Neural crest cell (in vitro differentiated cells): ENCODE measurements at regions not wholly inside any gene's neighbourhood (a gene's known extent, or its start where the extent isn't known, plus 50 kb on each side); places are given as distances from the start of the nearest gene placed in this dataset.

ENCODE experiments used
- DNase-seq: peaks from one replicate; pipeline ENCODE4 v3.0.0; 2021; ENCODE audit warnings: low read depth, mixed read lengths, low spot score
- H3K27ac Mint-ChIP-seq: one replicate; pipeline ENCODE4 v1.8.0; 2021; ENCODE audit warnings: mild to moderate bottlenecking, mixed read lengths; ENCODE audit not compliant: unreplicated experiment
- H3K27me3 Mint-ChIP-seq: 2 replicates; pipeline ENCODE4 v1.8.0; 2021; ENCODE audit warnings: low read depth, mild to moderate bottlenecking, mixed read lengths
- H3K36me3 Mint-ChIP-seq: 2 replicates; pipeline ENCODE4 v1.8.0; 2021; ENCODE audit warnings: low read depth, mild to moderate bottlenecking, mixed read lengths
- H3K4me1 Mint-ChIP-seq: 2 replicates; pipeline ENCODE4 v1.8.0; 2021; ENCODE audit warnings: mixed read lengths
- H3K4me3 Mint-ChIP-seq: one replicate; pipeline ENCODE4 v1.8.0; 2021; ENCODE audit warnings: mild to moderate bottlenecking, mixed read lengths
- H3K9me3 Mint-ChIP-seq: 2 replicates; pipeline ENCODE4 v1.8.0; 2021; ENCODE audit warnings: mixed read lengths
- CTCF ChIP-seq: fragments of 200-600 bp; sonication (generic); conservative IDR thresholded peaks from 2 replicates; pipeline ENCODE4 v1.5.0; 2021; ENCODE audit warnings: antibody characterized with exemption, mild to moderate bottlenecking

GRCh38 chr5:159610966-159611579, 280.8 kb upstream of the IL12B start:
- H3K27ac Mint-ChIP-seq: no peak overlapping the region
- DNase-seq: no peak
- no peaks in the 10 kb centered on the region for H3K4me1 Mint-ChIP-seq

GRCh38 chr5:159616952-159617351, 286.7 kb upstream of the IL12B start:
- Mint-ChIP-seq H3K9me3 (peaks cover under 1% of the 10 kb centered on the region), H3K4me3 (no peak overlapping the region), H3K27me3 (no peaks in the 10 kb centered on the region), H3K36me3 (no peaks in the 10 kb centered on the region), H3K4me1 (no peaks in the 10 kb centered on the region), H3K27ac (no peak overlapping the region)
- no peak for DNase-seq
- TF ChIP-seq CTCF: no peak

More at GRCh38 chr5:159610966-159611579, 280.8 kb upstream of the IL12B start:
- Mint-ChIP-seq H3K9me3 (no peaks in the 10 kb centered on the region), H3K4me3 (no peak overlapping the region), H3K36me3 (no peaks in the 10 kb centered on the region), H3K27me3 (no peaks in the 10 kb centered on the region)
- TF ChIP-seq CTCF: no peak

GRCh38 chr5:159619826-159620225, 289.5 kb upstream of the IL12B start:
- Mint-ChIP-seq H3K4me3 (no peak overlapping the region), H3K27me3 (no peaks in the 10 kb centered on the region), H3K4me1 (no peaks in the 10 kb centered on the region), H3K36me3 (peaks cover 2% of the 10 kb centered on the region), H3K27ac (no peak overlapping the region), H3K9me3 (peaks cover 9% of the 10 kb centered on the region)
- no peak for DNase-seq
- TF ChIP-seq CTCF: no peak

GRCh38 chr5:159620853-159621540, 290.7 kb upstream of the IL12B start:
- Mint-ChIP-seq H3K36me3 (peaks cover 2% of the 10 kb centered on the region), H3K27ac (no peak overlapping the region), H3K9me3 (peaks cover 14% of the 10 kb centered on the region), H3K4me1 (no peaks in the 10 kb centered on the region), H3K27me3 (peaks cover 5% of the 10 kb centered on the region), H3K4me3 (no peak overlapping the region)
- DNase-seq: no peak
- no peak for TF ChIP-seq CTCF

- no peak for DNase-seq
- Mint-ChIP-seq H3K27ac (no peak overlapping the region), H3K4me1 (no peaks in the 10 kb centered on the region), H3K4me3 (no peak overlapping the region), H3K27me3 (peaks cover 5% of the 10 kb centered on the region), H3K9me3 (peaks cover 13% of the 10 kb centered on the region), H3K36me3 (no peaks in the 10 kb centered on the region)
- TF ChIP-seq CTCF: no peak
Measured at GRCh38 chr5:159628703-159629102, 287.6 kb upstream of the ADRA1B start.
